GM12878 (cell line): ENCODE measurements at regions not wholly inside any gene's neighbourhood (a gene's known extent, or its start where the extent isn't known, plus 50 kb on each side); places are given as distances from the start of the nearest gene placed in this dataset.

Source experiments
- ATAC-seq: fragments of 200-7000 bp; cut with Tn5 transposase; 3 replicates; pipeline ENCODE4 v1.9.1; 2020; ENCODE audit warnings: mild to moderate bottlenecking, moderate library complexity
- BruUV-seq: library from RNA; stranded (reverse); fragments of 400-500 nt; replicated peaks from 2 replicates; lab custom pipeline; 2021; lab: Mats Ljungman, UMichigan
- CTCF ChIA-PET: fragments of 300-600 bp; sonication (Branson Sonifier 250); formaldehyde crosslinking; extraction: SDS; loops from one replicate; lab custom pipeline; 2021; ENCODE audit warnings: inconsistent platforms; lab: Yijun Ruan, JAX
- POLR2A ChIA-PET: fragments of 350-600 bp; formaldehyde crosslinking; extraction: SDS; loops from one replicate; lab custom pipeline; 2021; ENCODE audit warnings: inconsistent platforms; lab: Charles Lee
- RAD21 ChIA-PET: fragments of 300-600 bp; sonication (Branson Sonifier 250); formaldehyde crosslinking; loops from one replicate; lab custom pipeline; 2023; ENCODE audit warnings: antibody characterized with exemption; ENCODE audit not compliant: unreplicated experiment; lab: Charles Lee
- SMC1A ChIA-PET: fragments of 300-600 bp; sonication (Branson Sonifier 250); formaldehyde crosslinking; loops from one replicate; lab custom pipeline; 2023; ENCODE audit not compliant: unreplicated experiment, uncharacterized antibody; lab: Charles Lee
- DNase-seq: peaks from one replicate; pipeline ENCODE4 v3.0.0-alpha.2; 2011; ENCODE audit warnings: low read depth, low spot score
- FAIRE-seq: peaks from 3 replicates; lab custom pipeline; 2011; peaks lifted over from hg19 to GRCh38; lab: Jason Lieb, UNC
- H2AFZ ChIP-seq: 2 replicates; pipeline ENCODE4 v1.6.0; 2011; ENCODE audit warnings: low read depth, low read length, control low read depth; ENCODE audit not compliant: control insufficient read depth
- H3K27ac ChIP-seq: 2 replicates; pipeline ENCODE4 v1.5.1; 2011; ENCODE audit warnings: control low read depth; ENCODE audit not compliant: control insufficient read depth, insufficient read depth
- H3K27me3 ChIP-seq, 2 experiments: replicated peaks in 1 of 2; 2 replicates each; pipeline versions ENCODE4 v1.6.0 to v1.6.1; 2011; ENCODE audit warnings: low read length in 1 of 2; ENCODE audit not compliant: control insufficient read depth in 2 of 2, insufficient read depth in 2 of 2
- H3K36me3 ChIP-seq, 2 experiments: 2 replicates each; pipeline ENCODE4 v1.5.1; 2011; ENCODE audit warnings: low read length in 1 of 2; ENCODE audit not compliant: control insufficient read depth in 2 of 2, insufficient read depth in 2 of 2
- H3K4me1 ChIP-seq: 2 replicates; pipeline ENCODE4 v1.6.1; 2011; ENCODE audit warnings: mild to moderate bottlenecking, low read length, moderate library complexity, mixed read lengths; ENCODE audit not compliant: control insufficient read depth, insufficient read depth
- H3K4me2 ChIP-seq: 2 replicates; pipeline ENCODE4 v1.6.0; 2011; ENCODE audit warnings: control low read depth; ENCODE audit not compliant: control insufficient read depth, insufficient read depth
- H3K4me3 ChIP-seq: fragments of 200-600 bp; sonication (generic); 2 replicates; pipeline ENCODE4 v1.5.1; 2016
- H3K79me2 ChIP-seq: 2 replicates; pipeline ENCODE4 v1.6.0; 2011; ENCODE audit warnings: low read length; ENCODE audit not compliant: control insufficient read depth, insufficient read depth
- H3K9ac ChIP-seq: 2 replicates; pipeline ENCODE4 v1.8.0; 2011; ENCODE audit warnings: low read length, control low read depth, mixed read lengths; ENCODE audit not compliant: control insufficient read depth, insufficient read depth
- H3K9me3 ChIP-seq: replicated peaks from 3 replicates; pipeline ENCODE4 v1.5.1; 2011; ENCODE audit warnings: mild to moderate bottlenecking, low read length; ENCODE audit not compliant: control insufficient read depth, insufficient read depth
- H4K20me1 ChIP-seq: 2 replicates; pipeline ENCODE4 v1.6.0; 2011; ENCODE audit not compliant: control insufficient read depth, insufficient read depth
- CREM ChIP-seq: IDR thresholded peaks from 2 replicates; pipeline ENCODE4 v1.6.1; 2014; ENCODE audit warnings: antibody characterized with exemption, low read depth
- SMAD1 ChIP-seq: fragments of 450-650 bp; IDR thresholded peaks from 2 replicates; pipeline ENCODE4 v1.6.1; 2018; ENCODE audit warnings: mild to moderate bottlenecking, low read depth; ENCODE audit not compliant: partially characterized antibody
- WGBS: methylation state at CpG from one replicate; pipeline ENCODE4 v1.1.6; 2016; ENCODE audit warnings: low lambda C conversion rate; ENCODE audit not compliant: insufficient replicate concordance, insufficient coverage; ENCODE audit errors: missing lambda C conversion rate; 5-methylcytosine and 5-hydroxymethylcytosine counted together
- in situ Hi-C: fragments of 300-500 bp; cut with MboI; formaldehyde crosslinking; loops from 9 replicates; pipeline ENCODE4 v1.14.3; 2018; ENCODE audit warnings: mixed read lengths
- intact Hi-C: fragments of 100-400 bp; cut with micrococcal nuclease; formaldehyde crosslinking; loops from one replicate; pipeline ENCODE4 v1.14.2; 2022; ENCODE audit not compliant: unreplicated experiment
- TF ChIP-seq, protein P1 (sequence below): fragments of 450-650 bp; formaldehyde crosslinking; IDR thresholded peaks from 2 replicates; pipeline ENCODE4 v1.4.0; 2020; ENCODE audit warnings: mild to moderate bottlenecking, moderate library complexity

DNA sequence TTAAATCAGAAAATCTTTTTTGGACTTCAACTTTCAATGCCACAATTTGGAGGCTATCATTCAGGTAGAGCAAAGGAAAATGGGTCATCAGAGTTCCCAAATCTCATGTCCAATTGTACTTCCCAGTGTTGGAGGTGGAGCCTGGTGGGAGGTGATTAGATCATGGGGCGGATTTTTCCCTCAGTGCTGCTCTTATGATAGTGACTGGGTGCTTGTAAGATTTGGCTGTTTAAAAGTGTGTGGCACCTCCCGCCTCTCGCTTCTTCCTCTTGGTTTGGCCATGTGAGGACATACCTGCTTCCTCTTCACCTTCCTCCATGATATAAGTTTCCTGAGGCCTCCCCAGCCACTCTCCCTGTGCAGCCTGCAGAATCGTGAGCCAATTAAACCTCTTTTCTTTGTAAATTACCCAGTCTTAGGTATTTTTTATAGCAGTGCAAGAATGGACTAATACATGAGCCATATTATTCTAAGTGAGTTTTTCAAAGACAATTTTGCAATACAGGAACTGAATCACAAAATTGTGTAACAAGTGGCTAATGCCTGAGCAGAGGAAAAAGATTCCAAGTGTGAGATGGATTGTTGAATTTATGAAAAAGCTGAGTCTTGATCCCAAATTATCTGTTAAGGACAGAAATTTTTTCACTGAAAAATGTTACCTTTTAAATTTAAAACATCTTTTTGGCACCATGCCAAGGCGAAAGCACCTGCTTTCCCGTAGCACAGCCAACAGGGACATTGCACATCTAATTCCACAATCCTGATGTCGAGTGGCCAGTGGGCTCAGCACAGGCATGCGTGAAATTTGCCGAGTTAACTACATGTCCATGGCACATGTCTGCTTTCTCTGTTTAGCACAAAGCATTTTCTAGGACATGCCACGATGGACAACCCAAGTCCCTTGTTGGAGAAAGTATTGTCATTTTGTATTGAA lies 150.9 kb downstream of the COL6A3 start:
- WGBS = 26% methylated on average over 10 of the region's 10 CpGs
- H3K4me1 ChIP-seq = no peaks in the 10 kb centered on the region
- no peak overlapping the region for H3K9ac ChIP-seq
- FAIRE-seq (no peak), ATAC-seq (no peak), DNase-seq (no peak)
- no peak overlapping the region for H2AFZ ChIP-seq
- intact Hi-C loops = no loop called here
- no peaks in the 10 kb centered on the region for H3K9me3 ChIP-seq
- H4K20me1 ChIP-seq = no peaks in the 10 kb centered on the region
- no peaks in the 10 kb centered on the region for H3K36me3 ChIP-seq
- no peaks in the 10 kb centered on the region for H3K27me3 ChIP-seq
- H3K4me3 ChIP-seq = no peak overlapping the region
- in situ Hi-C loops = no loop called here
- ChIA-PET POLR2A (no interaction called here), SMC1A (interaction anchor here (0.9 kb wide), 1 partner anchor 12 kb away, joined by 3 read pairs; no protein-coding TSS in a partner anchor), CTCF (no interaction called here), RAD21 (no interaction called here)
- H3K79me2 ChIP-seq = no peaks in the 10 kb centered on the region
- H3K27ac ChIP-seq = no peak overlapping the region
- TF ChIP-seq CREM (no peak), SMAD1 (peak; percentile 41)
- TF ChIP-seq, protein P1, sequence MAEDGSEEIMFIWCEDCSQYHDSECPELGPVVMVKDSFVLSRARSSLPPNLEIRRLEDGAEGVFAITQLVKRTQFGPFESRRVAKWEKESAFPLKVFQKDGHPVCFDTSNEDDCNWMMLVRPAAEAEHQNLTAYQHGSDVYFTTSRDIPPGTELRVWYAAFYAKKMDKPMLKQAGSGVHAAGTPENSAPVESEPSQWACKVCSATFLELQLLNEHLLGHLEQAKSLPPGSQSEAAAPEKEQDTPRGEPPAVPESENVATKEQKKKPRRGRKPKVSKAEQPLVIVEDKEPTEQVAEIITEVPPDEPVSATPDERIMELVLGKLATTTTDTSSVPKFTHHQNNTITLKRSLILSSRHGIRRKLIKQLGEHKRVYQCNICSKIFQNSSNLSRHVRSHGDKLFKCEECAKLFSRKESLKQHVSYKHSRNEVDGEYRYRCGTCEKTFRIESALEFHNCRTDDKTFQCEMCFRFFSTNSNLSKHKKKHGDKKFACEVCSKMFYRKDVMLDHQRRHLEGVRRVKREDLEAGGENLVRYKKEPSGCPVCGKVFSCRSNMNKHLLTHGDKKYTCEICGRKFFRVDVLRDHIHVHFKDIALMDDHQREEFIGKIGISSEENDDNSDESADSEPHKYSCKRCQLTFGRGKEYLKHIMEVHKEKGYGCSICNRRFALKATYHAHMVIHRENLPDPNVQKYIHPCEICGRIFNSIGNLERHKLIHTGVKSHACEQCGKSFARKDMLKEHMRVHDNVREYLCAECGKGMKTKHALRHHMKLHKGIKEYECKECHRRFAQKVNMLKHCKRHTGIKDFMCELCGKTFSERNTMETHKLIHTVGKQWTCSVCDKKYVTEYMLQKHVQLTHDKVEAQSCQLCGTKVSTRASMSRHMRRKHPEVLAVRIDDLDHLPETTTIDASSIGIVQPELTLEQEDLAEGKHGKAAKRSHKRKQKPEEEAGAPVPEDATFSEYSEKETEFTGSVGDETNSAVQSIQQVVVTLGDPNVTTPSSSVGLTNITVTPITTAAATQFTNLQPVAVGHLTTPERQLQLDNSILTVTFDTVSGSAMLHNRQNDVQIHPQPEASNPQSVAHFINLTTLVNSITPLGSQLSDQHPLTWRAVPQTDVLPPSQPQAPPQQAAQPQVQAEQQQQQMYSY = no peak
- BruUV-seq = no TSS peak
- H3K4me2 ChIP-seq = no peak overlapping the region
